ENCODE measurements at regions not wholly inside any gene's neighbourhood (a gene's known extent, or its start where the extent isn't known, plus 50 kb on each side); places are given as distances from the start of the nearest gene placed in this dataset.
A peak's percentile ranks its signal among the peaks of the same experiment; 100 is the strongest.

DNA sequence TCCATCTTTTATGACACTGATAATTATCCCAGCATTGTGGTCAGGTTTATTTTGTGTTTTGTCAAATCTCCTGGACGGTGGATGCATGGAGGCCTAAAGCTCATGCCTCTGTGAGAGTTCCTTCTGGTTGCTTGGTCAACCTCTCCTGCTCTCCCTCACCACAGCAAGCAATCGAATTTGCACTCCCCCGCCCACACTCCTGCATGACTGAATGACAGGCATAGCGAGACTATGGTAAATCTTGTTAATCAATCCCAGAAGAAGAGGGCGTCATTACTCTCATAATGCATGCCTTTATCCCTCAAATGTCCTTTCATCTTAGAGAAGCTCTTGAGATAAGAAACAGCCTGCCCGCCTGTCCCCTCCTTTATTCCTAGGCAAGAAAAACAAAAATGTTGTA lies 1215.0 kb upstream of the CDH9 start:
- Mint-ChIP-seq H3K27me3 (no peaks in the 10 kb centered on the region), H3K36me3 (no peaks in the 10 kb centered on the region), H3K27ac (no peak overlapping the region), H3K4me3 (no peak overlapping the region), H3K9me3 (peaks cover 11 to 12% of the 10 kb centered on the region in 2 donors), H3K4me1 (no peaks in the 10 kb centered on the region)
- no peak for ATAC-seq (replicated peaks)
- no peak for DNase-seq

DNA sequence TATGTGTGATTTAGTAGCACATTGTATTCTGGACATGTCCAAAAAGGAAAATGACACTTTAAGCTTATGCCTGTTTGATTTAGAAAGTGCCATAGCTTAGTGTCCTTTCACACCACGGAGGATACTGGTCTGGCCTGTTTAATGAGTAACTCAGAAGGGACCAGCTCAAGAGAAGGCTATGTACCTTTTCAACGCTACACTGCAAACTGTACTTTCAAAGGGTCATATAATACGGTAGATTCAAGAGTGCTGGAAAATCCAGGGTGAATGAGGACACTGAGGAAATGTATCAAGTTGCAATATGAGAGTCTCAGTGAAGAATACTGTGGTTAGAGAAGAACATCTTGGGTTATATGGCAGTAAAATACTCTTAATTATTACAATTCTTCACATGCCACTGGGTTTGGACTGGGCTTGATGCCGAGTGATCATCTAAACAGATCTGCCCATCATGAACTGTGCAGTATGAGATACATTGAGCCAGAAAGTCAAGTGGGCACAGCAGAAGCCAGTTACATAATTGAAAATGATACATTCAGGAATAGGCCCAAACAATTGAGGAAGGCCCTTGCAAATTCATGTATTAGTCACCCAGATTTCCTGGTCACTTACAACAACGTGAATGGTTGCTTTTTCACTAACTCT lies 1211.5 kb upstream of the CDH9 start:
- Mint-ChIP-seq H3K27ac (no peak overlapping the region), H3K4me1 (no peaks in the 10 kb centered on the region), H3K9me3 (peaks cover 12 to 14% of the 10 kb centered on the region in 2 donors), H3K4me3 (no peak overlapping the region), H3K36me3 (no peaks in the 10 kb centered on the region), H3K27me3 (no peaks in the 10 kb centered on the region)
- DNase-seq (no peak), ATAC-seq (replicated peaks) (no peak)

DNA sequence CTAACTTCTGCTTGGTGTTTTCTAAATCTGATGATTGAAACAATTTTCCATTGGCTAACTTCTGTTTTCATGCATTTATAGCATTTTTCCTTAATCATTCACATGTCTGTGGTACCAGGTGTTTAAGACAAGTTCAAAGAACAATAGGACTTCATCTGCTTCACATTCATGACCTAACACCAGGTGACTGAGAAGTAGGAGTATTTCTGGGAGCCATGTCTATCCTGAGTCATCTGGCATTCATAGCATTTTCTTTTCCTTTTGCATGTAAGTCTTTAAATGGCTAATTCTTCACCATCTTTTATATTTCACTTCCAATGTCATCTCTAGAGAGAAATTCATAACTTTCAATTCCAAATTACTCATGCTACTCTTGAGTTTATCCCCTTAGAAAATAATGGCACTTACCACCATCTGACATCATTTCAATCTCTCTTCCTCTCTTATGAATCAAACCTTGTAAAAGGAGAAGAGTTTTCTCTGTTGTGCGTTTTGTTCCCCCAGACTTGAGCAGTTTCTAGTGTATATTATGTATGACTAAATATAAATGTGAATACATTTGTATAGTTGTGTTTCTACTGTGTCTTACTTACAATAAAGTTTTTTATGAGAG lies 1196.1 kb upstream of the CDH9 start:
- H3K4me3 Mint-ChIP-seq: no peak overlapping the region
- H3K9me3 Mint-ChIP-seq: peaks cover 0 to 2% of the 10 kb centered on the region in 2 donors
- DNase-seq (no peak), ATAC-seq (replicated peaks) (no peak)
- no peaks in the 10 kb centered on the region for H3K4me1 Mint-ChIP-seq
- no peak overlapping the region for H3K27ac Mint-ChIP-seq
- H3K27me3 Mint-ChIP-seq: no peaks in the 10 kb centered on the region
- no peaks in the 10 kb centered on the region for H3K36me3 Mint-ChIP-seq

DNA sequence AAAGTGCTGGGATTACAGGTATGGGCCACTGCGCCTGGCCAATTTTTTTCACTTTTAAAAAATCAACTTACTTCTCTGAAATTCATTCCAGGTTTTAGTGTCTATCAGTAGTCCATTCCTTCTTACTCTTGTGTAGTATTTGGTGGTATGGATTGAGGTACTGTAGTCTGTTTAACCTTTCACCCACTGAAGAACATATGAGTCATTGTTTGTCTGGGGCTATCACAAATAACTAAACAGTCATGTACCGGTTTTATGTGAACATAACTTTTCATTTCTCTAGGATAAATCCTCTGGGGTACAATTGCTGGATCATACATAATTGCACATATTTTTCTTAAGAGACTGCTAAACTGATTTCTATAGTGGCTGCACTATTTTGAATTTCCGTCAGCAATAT lies 1188.0 kb upstream of the CDH9 start:
- Mint-ChIP-seq H3K36me3 (no peaks in the 10 kb centered on the region), H3K9me3 (no peaks in the 10 kb centered on the region), H3K27me3 (no peaks in the 10 kb centered on the region), H3K4me1 (no peaks in the 10 kb centered on the region), H3K27ac (no peak overlapping the region), H3K4me3 (no peak overlapping the region)
- ATAC-seq (replicated peaks): no peak
- DNase-seq: no peak

DNA sequence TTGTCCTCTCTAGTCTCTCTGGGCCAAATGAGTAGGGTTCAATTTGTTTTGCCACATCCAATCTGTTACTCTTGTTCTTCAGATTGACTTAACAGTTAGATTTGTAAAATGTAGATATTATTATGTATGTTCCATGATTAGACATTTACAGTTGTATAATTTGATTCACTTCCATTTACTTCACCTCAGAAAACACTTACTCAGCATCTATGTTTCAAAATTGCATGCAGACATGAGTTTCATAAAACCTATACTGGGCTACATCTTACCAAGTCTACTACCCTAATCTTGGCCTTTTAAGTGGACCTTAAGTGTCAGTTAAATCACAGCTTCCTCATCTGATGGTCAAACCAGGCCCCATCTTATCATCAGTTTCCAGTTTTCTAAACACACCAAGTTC lies 1181.2 kb upstream of the CDH9 start:
- Mint-ChIP-seq H3K27me3 (no peaks in the 10 kb centered on the region), H3K36me3 (no peaks in the 10 kb centered on the region), H3K4me1 (no peaks in the 10 kb centered on the region), H3K4me3 (no peak overlapping the region), H3K27ac (no peak overlapping the region), H3K9me3 (peaks cover 0 to 5% of the 10 kb centered on the region in 2 donors)
- no peak for ATAC-seq (replicated peaks)
- DNase-seq: no peak

DNA sequence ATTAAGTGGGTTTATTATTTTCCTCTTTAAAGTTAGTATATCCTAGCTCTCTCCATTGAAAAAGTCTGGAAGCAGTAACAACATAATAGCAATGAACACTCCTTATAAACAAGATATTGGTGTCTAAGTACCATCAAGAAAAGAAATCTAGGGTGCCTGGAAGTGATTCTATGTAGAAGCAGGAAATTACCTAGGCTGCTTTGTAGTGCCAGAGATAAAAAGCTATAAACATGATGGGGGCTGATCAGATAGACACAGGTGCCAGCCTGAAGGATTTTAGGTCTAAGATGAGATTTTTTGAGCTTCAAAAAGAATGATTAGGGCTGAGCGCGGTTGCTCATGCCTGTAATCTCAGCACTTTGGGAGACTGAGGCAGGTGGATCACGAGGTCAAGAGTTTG lies 1179.3 kb upstream of the CDH9 start:
- Mint-ChIP-seq H3K27me3 (no peaks in the 10 kb centered on the region), H3K36me3 (no peaks in the 10 kb centered on the region), H3K4me3 (no peak overlapping the region), H3K9me3 (peaks cover 4 to 5% of the 10 kb centered on the region in 2 donors), H3K27ac (no peak overlapping the region), H3K4me1 (no peaks in the 10 kb centered on the region)
- ATAC-seq (replicated peaks): no peak
- DNase-seq: no peak

DNA sequence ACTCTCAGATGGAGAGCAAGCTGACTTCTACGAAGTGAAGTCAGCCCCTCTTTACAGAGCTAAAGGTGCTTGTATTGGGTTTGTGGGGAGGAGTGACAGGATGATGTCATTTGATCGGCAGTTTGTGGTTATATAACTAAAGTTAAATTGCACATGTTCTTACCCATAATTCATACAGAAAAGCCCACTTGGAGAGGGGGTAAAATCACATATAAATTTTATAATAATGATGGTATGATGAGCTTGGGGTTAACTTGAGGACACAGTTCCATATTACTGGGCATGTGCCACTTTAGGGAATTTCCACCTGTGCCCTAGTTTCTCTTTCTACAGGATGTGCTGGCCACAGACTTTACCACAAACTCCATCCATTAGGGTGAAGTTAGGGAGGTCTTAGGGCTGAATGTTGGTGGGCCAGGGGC lies 1178.6 kb upstream of the CDH9 start:
- Mint-ChIP-seq H3K27ac (no peak overlapping the region), H3K9me3 (peaks cover 4 to 5% of the 10 kb centered on the region in 2 donors), H3K27me3 (no peaks in the 10 kb centered on the region), H3K4me1 (no peaks in the 10 kb centered on the region), H3K4me3 (no peak overlapping the region), H3K36me3 (no peaks in the 10 kb centered on the region)
- ATAC-seq (replicated peaks): peak in 1 of 2 donors; percentile 16
- no peak for DNase-seq

DNA sequence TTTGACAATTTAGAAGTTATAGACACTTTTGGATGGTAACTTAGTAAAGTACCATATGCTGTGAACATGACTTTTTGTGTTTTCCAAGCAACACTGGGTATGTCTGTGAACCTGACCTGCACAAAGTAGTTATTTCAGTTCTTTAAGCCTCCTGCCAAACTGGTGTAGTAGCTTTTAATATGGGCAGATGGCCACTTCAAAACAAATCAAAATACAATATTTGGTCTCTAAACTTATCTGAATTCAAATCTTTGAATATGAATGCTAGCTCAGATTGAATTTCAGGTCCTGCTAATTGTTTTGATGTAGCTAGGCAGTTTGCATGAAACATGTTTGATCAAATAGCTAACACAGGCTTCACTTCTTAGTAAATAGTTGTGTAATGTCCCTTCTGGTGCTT lies 1176.7 kb upstream of the CDH9 start:
- Mint-ChIP-seq H3K4me3 (no peak overlapping the region), H3K27ac (no peak overlapping the region), H3K4me1 (no peaks in the 10 kb centered on the region), H3K27me3 (no peaks in the 10 kb centered on the region), H3K36me3 (no peaks in the 10 kb centered on the region), H3K9me3 (peaks cover 5 to 6% of the 10 kb centered on the region in 2 donors)
- ATAC-seq (replicated peaks) (no peak), DNase-seq (no peak)

DNA sequence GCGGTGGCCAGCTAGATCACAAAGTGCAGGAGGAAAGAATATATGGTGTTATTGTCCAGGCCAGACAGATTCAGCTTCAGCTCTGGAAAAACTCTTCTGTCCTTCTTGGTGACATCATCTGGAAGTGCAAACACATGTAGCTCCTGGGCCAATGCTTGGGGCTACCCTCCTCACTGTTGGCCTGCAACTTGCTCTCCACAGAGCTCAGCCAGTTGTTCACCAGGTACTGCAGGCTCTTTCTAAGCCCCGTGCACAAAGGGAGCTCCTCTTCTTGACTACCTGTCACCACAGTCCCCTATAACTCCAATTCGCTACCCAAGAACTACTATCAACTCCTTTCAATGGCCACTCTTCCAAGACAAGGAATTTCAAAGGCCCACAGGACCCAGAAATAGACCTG lies 1175.9 kb upstream of the CDH9 start:
- Mint-ChIP-seq H3K9me3 (peaks cover 0 to 6% of the 10 kb centered on the region in 2 donors), H3K36me3 (no peaks in the 10 kb centered on the region), H3K4me3 (no peak overlapping the region), H3K27ac (no peak overlapping the region), H3K4me1 (no peaks in the 10 kb centered on the region), H3K27me3 (no peaks in the 10 kb centered on the region)
- ATAC-seq (replicated peaks) (no peak), DNase-seq (no peak)

DNA sequence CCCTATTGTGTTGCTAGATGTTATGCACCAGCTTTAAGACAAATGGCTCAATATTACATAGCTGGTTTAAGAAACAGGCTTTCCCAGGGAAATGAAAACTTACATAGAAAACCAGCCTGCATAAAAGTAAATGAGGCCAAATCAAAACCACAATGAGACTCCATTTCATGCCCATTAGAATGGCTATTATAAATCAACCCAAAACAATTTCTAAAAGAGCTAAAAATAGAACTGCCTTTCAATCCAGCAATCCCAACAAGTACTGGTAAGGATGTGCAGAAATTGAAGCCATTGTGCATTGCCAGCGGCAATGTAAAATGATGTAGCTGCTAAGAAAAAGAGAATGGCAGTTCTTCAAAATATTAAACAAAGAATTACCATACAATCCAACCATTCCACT lies 1170.0 kb upstream of the CDH9 start:
- Mint-ChIP-seq H3K9me3 (peaks cover 0 to 2% of the 10 kb centered on the region in 2 donors), H3K36me3 (no peaks in the 10 kb centered on the region), H3K4me3 (no peak overlapping the region), H3K27me3 (no peaks in the 10 kb centered on the region), H3K4me1 (no peaks in the 10 kb centered on the region), H3K27ac (no peak overlapping the region)
- no peak for ATAC-seq (replicated peaks)
- DNase-seq: no peak

DNA sequence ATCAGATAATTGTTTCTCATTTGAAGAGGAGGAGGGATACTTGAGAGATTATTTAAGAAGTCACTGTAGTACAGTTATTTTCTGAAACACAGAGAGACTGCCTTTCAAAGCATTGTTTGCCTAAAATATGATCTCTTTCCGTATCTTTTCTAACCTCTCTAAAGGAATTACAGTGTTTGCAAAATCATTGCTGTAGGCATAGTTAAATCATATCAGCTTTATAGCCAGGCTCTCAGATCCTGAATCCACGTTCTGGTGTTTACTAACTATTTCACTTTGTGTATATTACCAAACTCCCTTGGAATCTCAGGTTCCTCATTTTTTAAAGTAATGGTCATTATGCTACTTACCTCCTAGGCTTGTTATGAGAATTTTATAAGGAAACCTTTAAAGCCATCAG lies 1151.6 kb upstream of the CDH9 start:
- Mint-ChIP-seq H3K36me3 (no peaks in the 10 kb centered on the region), H3K9me3 (peaks cover 1 to 5% of the 10 kb centered on the region in 2 donors), H3K27ac (no peak overlapping the region), H3K27me3 (no peaks in the 10 kb centered on the region), H3K4me3 (no peak overlapping the region), H3K4me1 (no peaks in the 10 kb centered on the region)
- ATAC-seq (replicated peaks) (no peak), DNase-seq (no peak)

DNA sequence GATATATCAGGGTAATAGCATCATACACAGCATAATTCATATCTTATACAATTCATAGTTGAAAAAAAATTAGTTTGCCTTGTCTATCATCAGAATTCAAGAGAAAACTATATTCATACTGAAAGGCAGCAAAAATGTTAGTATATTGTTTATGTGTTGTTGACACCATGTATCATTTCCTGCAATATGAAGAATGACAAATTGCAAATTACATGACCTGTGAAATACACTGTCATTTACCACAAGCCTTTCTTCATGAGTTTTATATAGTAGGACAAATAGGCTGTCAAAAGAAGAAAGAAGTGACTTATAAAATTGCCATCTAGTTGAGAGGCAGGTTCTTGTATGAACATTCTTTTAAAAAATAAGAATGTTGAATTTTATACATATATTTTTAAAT lies 1136.3 kb upstream of the CDH9 start:
- Mint-ChIP-seq H3K27ac (no peak overlapping the region), H3K4me1 (no peaks in the 10 kb centered on the region), H3K27me3 (no peaks in the 10 kb centered on the region), H3K36me3 (no peaks in the 10 kb centered on the region), H3K4me3 (no peak overlapping the region), H3K9me3 (peaks cover 7 to 10% of the 10 kb centered on the region in 2 donors)
- no peak for ATAC-seq (replicated peaks)
- no peak for DNase-seq

DNA sequence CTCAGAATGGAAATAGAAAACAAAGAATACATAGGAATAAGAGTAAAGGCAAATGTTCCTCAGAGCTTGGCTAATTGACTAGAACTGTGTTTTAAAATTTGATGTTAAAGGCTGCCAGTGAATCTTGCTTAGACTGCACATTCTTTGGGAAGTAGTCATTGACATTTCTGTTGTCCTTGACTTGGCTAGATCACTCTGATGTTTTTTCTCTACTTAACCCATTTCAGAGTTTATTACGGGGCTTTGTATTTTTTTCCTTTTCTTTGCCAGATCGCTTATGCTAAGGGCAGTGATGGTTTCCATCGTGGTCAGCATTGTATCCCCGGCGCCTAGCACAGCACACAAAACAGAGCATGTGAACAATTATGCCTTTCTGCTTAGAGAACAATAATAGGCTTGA lies 1126.7 kb upstream of the CDH9 start:
- H3K4me1 Mint-ChIP-seq: no peaks in the 10 kb centered on the region
- no peak overlapping the region for H3K4me3 Mint-ChIP-seq
- DNase-seq: no peak

DNA sequence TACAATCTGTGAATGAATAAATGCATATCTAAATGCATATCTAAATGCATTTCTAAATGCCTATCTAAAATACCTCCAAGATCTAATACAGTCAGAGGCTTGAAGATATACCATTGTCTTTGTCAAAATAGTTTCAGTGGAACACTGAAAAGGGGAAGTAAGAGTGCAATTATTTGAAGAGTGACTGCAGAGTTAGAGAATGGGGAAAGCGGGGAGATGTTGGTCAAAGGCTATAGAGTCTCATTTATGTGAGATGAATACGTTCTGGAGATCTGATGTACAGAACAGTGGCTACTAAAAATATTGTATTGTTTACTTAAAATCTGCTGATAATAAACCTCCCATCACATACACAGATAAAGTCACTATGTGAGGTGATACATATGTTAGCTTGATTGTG lies 1126.2 kb upstream of the CDH9 start:
- no peaks in the 10 kb centered on the region for H3K27me3 Mint-ChIP-seq
- no peaks in the 10 kb centered on the region for H3K36me3 Mint-ChIP-seq
- ATAC-seq (replicated peaks) (no peak), DNase-seq (no peak)
- H3K9me3 Mint-ChIP-seq: peaks cover 0 to 6% of the 10 kb centered on the region in 2 donors
- H3K4me1 Mint-ChIP-seq: no peaks in the 10 kb centered on the region
- no peak overlapping the region for H3K4me3 Mint-ChIP-seq
- no peak overlapping the region for H3K27ac Mint-ChIP-seq

More for the DNA sequence above, 1126.7 kb upstream of the CDH9 start:
- Mint-ChIP-seq H3K9me3 (peaks cover 0 to 9% of the 10 kb centered on the region in 2 donors), H3K27ac (no peak overlapping the region), H3K36me3 (no peaks in the 10 kb centered on the region), H3K27me3 (no peaks in the 10 kb centered on the region)
- no peak for ATAC-seq (replicated peaks)

DNA sequence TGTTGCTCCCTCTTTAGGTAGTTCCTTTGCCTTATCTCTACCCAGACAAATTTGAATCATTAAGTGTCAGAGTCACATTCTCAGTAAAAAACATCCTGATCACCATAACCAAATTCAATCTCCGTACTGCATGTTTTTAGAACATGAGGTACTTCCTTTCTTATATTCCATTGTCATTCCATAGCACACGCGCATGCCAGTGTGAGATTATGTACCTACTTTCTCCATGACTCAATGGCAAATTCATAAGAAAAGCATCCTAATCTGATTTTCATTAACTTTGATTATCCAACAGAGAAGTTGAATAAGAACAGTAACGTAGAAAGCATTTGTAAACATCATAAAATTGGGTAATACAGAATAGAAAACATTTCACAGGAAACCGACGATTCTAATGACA lies 1118.6 kb upstream of the CDH9 start:
- ATAC-seq (replicated peaks): no peak
- no peaks in the 10 kb centered on the region for H3K4me1 Mint-ChIP-seq
- no peak overlapping the region for H3K27ac Mint-ChIP-seq
- no peaks in the 10 kb centered on the region for H3K36me3 Mint-ChIP-seq
- DNase-seq: no peak
- peaks cover 0 to 2% of the 10 kb centered on the region in 2 donors for H3K9me3 Mint-ChIP-seq
- H3K27me3 Mint-ChIP-seq: no peaks in the 10 kb centered on the region
- H3K4me3 Mint-ChIP-seq: no peak overlapping the region
